NCI-H2107 (cell line): ENCODE measurements at regions not wholly inside any gene's neighbourhood (a gene's known extent, or its start where the extent isn't known, plus 50 kb on each side); places are given as distances from the start of the nearest gene placed in this dataset.
"Not testable (repeated sequence)": the region's sequence is repeated elsewhere in the genome, so short reads cannot be mapped to it uniquely, and the experiment has no call there.

ENCODE experiments used
- DNase-seq: peaks from one replicate; lab custom pipeline; 2025; lab: John Stamatoyannopoulos, UW

GRCh38 chr6:157727629-157728182 lies 95.3 kb upstream of the SNX9 start:
- no peak for DNase-seq

- no peak for DNase-seq
Measured at GRCh38 chr6:157728183-157728881, 94.7 kb upstream of the SNX9 start.

GRCh38 chr6:157731221-157731620 lies 91.8 kb upstream of the SNX9 start:
- no peak for DNase-seq

- no peak for DNase-seq
Measured at GRCh38 chr6:157732007-157732406, 91.0 kb upstream of the SNX9 start.

- no peak for DNase-seq
Measured at GRCh38 chr6:157732416-157733161, 90.5 kb upstream of the SNX9 start.

- DNase-seq = not testable (repeated sequence)
Measured at GRCh38 chr6:157736555-157736954, 86.5 kb upstream of the SNX9 start.

- no peak for DNase-seq
Measured at GRCh38 chr6:157741321-157741947, 81.6 kb upstream of the SNX9 start.

GRCh38 chr6:157741948-157742556 lies 81.0 kb upstream of the SNX9 start:
- no peak for DNase-seq

GRCh38 chr6:157744102-157744601 lies 78.9 kb upstream of the SNX9 start:
- no peak for DNase-seq

- DNase-seq = no peak
Measured at GRCh38 chr6:157746897-157747296, 76.1 kb upstream of the SNX9 start.

GRCh38 chr6:157747370-157747769 lies 75.7 kb upstream of the SNX9 start:
- no peak for DNase-seq

- DNase-seq = no peak
Measured at GRCh38 chr6:157748839-157749571, 74.0 kb upstream of the SNX9 start.

- DNase-seq = not testable (repeated sequence)
Measured at GRCh38 chr6:157750973-157751372, 72.1 kb upstream of the SNX9 start.

- DNase-seq = no peak
Measured at GRCh38 chr6:157751547-157752200, 71.4 kb upstream of the SNX9 start.

GRCh38 chr6:157752879-157753278 lies 70.2 kb upstream of the SNX9 start:
- DNase-seq = not testable (repeated sequence)

- DNase-seq = no peak
Measured at GRCh38 chr6:157753291-157753690, 69.8 kb upstream of the SNX9 start.

- DNase-seq = not testable (repeated sequence)
Measured at GRCh38 chr6:157753801-157754200, 69.2 kb upstream of the SNX9 start.

- no peak for DNase-seq
Measured at GRCh38 chr6:157754351-157754750, 68.7 kb upstream of the SNX9 start.

GRCh38 chr6:157755032-157755745 lies 67.9 kb upstream of the SNX9 start:
- no peak for DNase-seq

- no peak for DNase-seq
Measured at GRCh38 chr6:157755746-157756411, 67.2 kb upstream of the SNX9 start.
